ENCODE measurements at regions not wholly inside any gene's neighbourhood (a gene's known extent, or its start where the extent isn't known, plus 50 kb on each side); places are given as distances from the start of the nearest gene placed in this dataset.

GRCh38 chr9:82108941-82109340, 120.4 kb downstream of the SPATA31D1 start:
- no peak for TF ChIP-seq CTCF (IDR thresholded peaks at IDR 0.05; ENCODE audit: control extremely low read depth, extremely low read depth)
- ATAC-seq (ENCODE audit: insufficient read depth, low FRiP score) (no peak), DNase-seq (peak in 2 of 3 donors; percentile 57 to 63)
- H3K27me3 ChIP-seq (ENCODE audit: control insufficient read depth in 3 of 3, insufficient read depth in 3 of 3, low read length in 2 of 3) = no peaks in the 10 kb centered on the region
- H3K36me3 ChIP-seq (ENCODE audit: control insufficient read depth in 4 of 4, insufficient read depth in 4 of 4, low read length in 4 of 4) = no peaks in the 10 kb centered on the region
- H3K9me3 ChIP-seq (ENCODE audit: control insufficient read depth in 4 of 4, insufficient read depth in 3 of 4, low read length in 3 of 4) = no peaks in the 10 kb centered on the region
- H3K4me3 ChIP-seq = no peak overlapping the region
- H3K27ac ChIP-seq (ENCODE audit: low read depth in 1 of 2, low read length in 1 of 2) = no peak overlapping the region
- H3K4me1 ChIP-seq (ENCODE audit: control insufficient read depth in 5 of 5, insufficient read depth in 5 of 5, low read length in 5 of 5) = peaks cover 0 to 9% (median 5%) of the 10 kb centered on the region in 5 donors
- no peak overlapping the region for H3K9ac ChIP-seq (ENCODE audit: insufficient read depth in 1 of 2, low read length in 2 of 2)

- no peaks in the 10 kb centered on the region for H3K27me3 ChIP-seq (ENCODE audit: control insufficient read depth in 3 of 3, insufficient read depth in 3 of 3, low read length in 2 of 3)
- no peak overlapping the region for H3K27ac ChIP-seq (ENCODE audit: low read depth in 1 of 2, low read length in 1 of 2)
- no peak overlapping the region for H3K4me3 ChIP-seq
- no peaks in the 10 kb centered on the region for H3K9me3 ChIP-seq (ENCODE audit: control insufficient read depth in 4 of 4, insufficient read depth in 3 of 4, low read length in 3 of 4)
- ATAC-seq (ENCODE audit: insufficient read depth, low FRiP score) (no peak), DNase-seq (no peak)
- H3K4me1 ChIP-seq (ENCODE audit: control insufficient read depth in 5 of 5, insufficient read depth in 5 of 5, low read length in 5 of 5) = peaks cover 0 to 9% (median 5%) of the 10 kb centered on the region in 5 donors
- no peak for TF ChIP-seq CTCF (IDR thresholded peaks at IDR 0.05; ENCODE audit: control extremely low read depth, extremely low read depth)
- H3K36me3 ChIP-seq (ENCODE audit: control insufficient read depth in 4 of 4, insufficient read depth in 4 of 4, low read length in 4 of 4) = no peaks in the 10 kb centered on the region
- H3K9ac ChIP-seq (ENCODE audit: insufficient read depth in 1 of 2, low read length in 2 of 2) = no peak overlapping the region
Observed at GRCh38 chr9:82109626-82110025, 121.1 kb downstream of the SPATA31D1 start.

GRCh38 chr9:82110881-82111280, 122.3 kb downstream of the SPATA31D1 start:
- 95% methylated on average over 3 of the region's 3 CpGs for WGBS, 2 donors
- TF ChIP-seq CTCF (IDR thresholded peaks at IDR 0.05; ENCODE audit: control extremely low read depth, extremely low read depth) = no peak
- no peak for DNase-seq
- H3K36me3 ChIP-seq (ENCODE audit: control insufficient read depth in 4 of 4, insufficient read depth in 4 of 4, low read length in 4 of 4) = no peaks in the 10 kb centered on the region
- H3K9ac ChIP-seq (ENCODE audit: insufficient read depth in 1 of 2, low read length in 2 of 2) = no peak overlapping the region
- no peaks in the 10 kb centered on the region for H3K9me3 ChIP-seq (ENCODE audit: control insufficient read depth in 4 of 4, insufficient read depth in 3 of 4, low read length in 3 of 4)
- no peaks in the 10 kb centered on the region for H3K27me3 ChIP-seq (ENCODE audit: control insufficient read depth in 3 of 3, insufficient read depth in 3 of 3, low read length in 2 of 3)
- H3K4me1 ChIP-seq (ENCODE audit: control insufficient read depth in 5 of 5, insufficient read depth in 5 of 5, low read length in 5 of 5) = peaks cover 0 to 16% (median 5%) of the 10 kb centered on the region in 5 donors
- ATAC-seq (ENCODE audit: insufficient read depth, low FRiP score) = no peak
- no peak overlapping the region for H3K4me3 ChIP-seq
- H3K27ac ChIP-seq (ENCODE audit: low read depth in 1 of 2, low read length in 1 of 2) = no peak overlapping the region

- Histone ChIP-seq H3K9me3 (ENCODE audit: control insufficient read depth in 4 of 4, insufficient read depth in 3 of 4, low read length in 3 of 4) (no peaks in the 10 kb centered on the region), H3K4me1 (ENCODE audit: control insufficient read depth in 5 of 5, insufficient read depth in 5 of 5, low read length in 5 of 5) (peaks cover 0 to 29% (median 4%) of the 10 kb centered on the region in 5 donors), H3K27ac (ENCODE audit: low read depth in 1 of 2, low read length in 1 of 2) (no peak overlapping the region), H3K9ac (ENCODE audit: insufficient read depth in 1 of 2, low read length in 2 of 2) (no peak overlapping the region), H3K4me3 (no peak overlapping the region), H3K36me3 (ENCODE audit: control insufficient read depth in 4 of 4, insufficient read depth in 4 of 4, low read length in 4 of 4) (no peaks in the 10 kb centered on the region), H3K27me3 (ENCODE audit: control insufficient read depth in 3 of 3, insufficient read depth in 3 of 3, low read length in 2 of 3) (no peaks in the 10 kb centered on the region)
- TF ChIP-seq CTCF (IDR thresholded peaks at IDR 0.05; ENCODE audit: control extremely low read depth, extremely low read depth) = no peak
- 67 to 80% methylated on average over 1 of the region's 1 CpG for WGBS, 2 donors
- ATAC-seq (ENCODE audit: insufficient read depth, low FRiP score) (no peak), DNase-seq (peak in 2 of 3 donors; percentile 79)
Observed at GRCh38 chr9:82115331-82115730, 126.8 kb downstream of the SPATA31D1 start.

All from lung (tissue), 11 donors.